SK-N-SH treated with all-trans-retinoic acid at 6 μM for 48 hours (cell line): ENCODE measurements at regions not wholly inside any gene's neighbourhood (a gene's known extent, or its start where the extent isn't known, plus 50 kb on each side); places are given as distances from the start of the nearest gene placed in this dataset.
A peak's percentile ranks its signal among the peaks of the same experiment; 100 is the strongest.

ENCODE experiments used
- ATAC-seq: fragments of 200-7000 bp; cut with Tn5 transposase; 3 replicates; pipeline ENCODE4 v1.9.1; 2020; ENCODE audit warnings: mild to moderate bottlenecking, moderate library complexity
- ARNTL ChIP-seq: fragments of 450-650 bp; formaldehyde crosslinking; IDR thresholded peaks from 2 replicates; pipeline ENCODE4 v1.5.0; 2020; ENCODE audit warnings: low read depth, mild to moderate bottlenecking, moderate library complexity, borderline replicate concordance
- CSDC2 ChIP-seq: fragments of 250-450 bp; sonication (Bioruptor Pico); IDR thresholded peaks from 2 replicates; pipeline ENCODE4 v1.5.0; 2020; ENCODE audit warnings: mild to moderate bottlenecking, moderate library complexity
- ESRRG ChIP-seq: fragments of 250-450 bp; sonication (Bioruptor Pico); IDR thresholded peaks from 2 replicates; pipeline ENCODE4 v1.6.1; 2021; ENCODE audit warnings: mild to moderate bottlenecking
- GLIS3 ChIP-seq: fragments of 250-450 bp; sonication (Bioruptor Pico); IDR thresholded peaks from 2 replicates; pipeline ENCODE4 v1.5.0; 2020; ENCODE audit warnings: mild to moderate bottlenecking, moderate library complexity
- ISL1 ChIP-seq: fragments of 250-450 bp; sonication (Bioruptor Pico); IDR thresholded peaks from 2 replicates; pipeline ENCODE4 v2.1.2; 2022; ENCODE audit warnings: mild to moderate bottlenecking, moderate library complexity
- OSR1 ChIP-seq: fragments of 250-450 bp; sonication (Bioruptor Pico); IDR thresholded peaks from 2 replicates; pipeline ENCODE4 v1.8.0; 2022; ENCODE audit warnings: moderate library complexity, mild to moderate bottlenecking, inconsistent platforms
- PPARA ChIP-seq: fragments of 250-450 bp; sonication (Bioruptor Pico); IDR thresholded peaks from 2 replicates; pipeline ENCODE4 v1.5.0; 2020; ENCODE audit warnings: mild to moderate bottlenecking, borderline replicate concordance
- TCF4 ChIP-seq: fragments of 250-450 bp; sonication (Bioruptor Pico); IDR thresholded peaks from 2 replicates; pipeline ENCODE4 v1.8.0; 2021; ENCODE audit warnings: mild to moderate bottlenecking, moderate library complexity, borderline replicate concordance
- TOX ChIP-seq: fragments of 250-450 bp; sonication (Bioruptor Pico); IDR thresholded peaks from 2 replicates; pipeline ENCODE4 v1.8.0; 2021; ENCODE audit warnings: mild to moderate bottlenecking, moderate library complexity, borderline replicate concordance
- ZC3H10 ChIP-seq: fragments of 250-450 bp; sonication (Bioruptor Pico); IDR thresholded peaks from 2 replicates; pipeline ENCODE4 v1.5.1; 2021; ENCODE audit warnings: mild to moderate bottlenecking, moderate library complexity
- ZFP30 ChIP-seq: fragments of 450-650 bp; formaldehyde crosslinking; IDR thresholded peaks from 2 replicates; pipeline ENCODE4 v1.5.0; 2022; ENCODE audit warnings: mild to moderate bottlenecking, moderate library complexity
- ZNF565 ChIP-seq: fragments of 450-650 bp; formaldehyde crosslinking; conservative IDR thresholded peaks from 2 replicates; pipeline ENCODE4 v1.5.0; 2020; ENCODE audit warnings: low read depth, mild to moderate bottlenecking, moderate library complexity
- ZNF70 ChIP-seq: fragments of 450-650 bp; formaldehyde crosslinking; IDR thresholded peaks from 2 replicates; pipeline ENCODE4 v1.5.0; 2020; ENCODE audit warnings: mild to moderate bottlenecking, moderate library complexity
- TF ChIP-seq, protein P1 (sequence below): fragments of 250-450 bp; sonication (Bioruptor Pico); IDR thresholded peaks from 2 replicates; pipeline ENCODE4 v1.8.0; 2020; ENCODE audit warnings: mild to moderate bottlenecking, moderate library complexity, borderline replicate concordance
- TF ChIP-seq, protein P2 (sequence below): fragments of 250-450 bp; sonication (Bioruptor Pico); IDR thresholded peaks from 2 replicates; pipeline ENCODE4 v1.5.1; 2021; ENCODE audit warnings: mild to moderate bottlenecking, moderate library complexity
- TF ChIP-seq, protein P3 (sequence below): fragments of 250-450 bp; sonication (Bioruptor Pico); IDR thresholded peaks from 2 replicates; pipeline ENCODE4 v1.8.0; 2021; ENCODE audit warnings: low read depth, mild to moderate bottlenecking, moderate library complexity, borderline replicate concordance
- TF ChIP-seq, protein P4 (sequence below): fragments of 250-450 bp; sonication (Bioruptor Pico); IDR thresholded peaks from 2 replicates; pipeline ENCODE4 v1.5.0; 2020; ENCODE audit warnings: mild to moderate bottlenecking, moderate library complexity

DNA sequence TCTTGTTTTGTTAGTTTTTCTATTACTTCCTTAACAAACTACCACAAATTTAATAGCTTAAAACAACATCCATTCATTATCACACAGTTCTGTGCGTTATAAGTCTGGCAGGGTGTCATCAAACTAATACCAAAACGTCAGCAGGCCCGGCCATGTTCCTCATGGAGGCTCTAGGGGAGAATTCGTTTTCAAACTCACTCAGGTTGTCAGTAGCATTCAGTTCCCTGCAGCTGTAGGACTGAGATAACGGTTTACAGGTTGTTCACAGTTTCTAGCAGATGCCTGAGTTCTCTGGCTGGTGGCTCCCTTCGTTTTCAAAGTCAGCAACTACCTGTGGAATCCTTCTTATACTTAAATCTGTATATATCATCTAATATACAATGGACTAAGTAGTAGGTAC, 72.5 kb upstream of the PRSS16 start:
- no peak for ATAC-seq
- TF ChIP-seq, protein P1, sequence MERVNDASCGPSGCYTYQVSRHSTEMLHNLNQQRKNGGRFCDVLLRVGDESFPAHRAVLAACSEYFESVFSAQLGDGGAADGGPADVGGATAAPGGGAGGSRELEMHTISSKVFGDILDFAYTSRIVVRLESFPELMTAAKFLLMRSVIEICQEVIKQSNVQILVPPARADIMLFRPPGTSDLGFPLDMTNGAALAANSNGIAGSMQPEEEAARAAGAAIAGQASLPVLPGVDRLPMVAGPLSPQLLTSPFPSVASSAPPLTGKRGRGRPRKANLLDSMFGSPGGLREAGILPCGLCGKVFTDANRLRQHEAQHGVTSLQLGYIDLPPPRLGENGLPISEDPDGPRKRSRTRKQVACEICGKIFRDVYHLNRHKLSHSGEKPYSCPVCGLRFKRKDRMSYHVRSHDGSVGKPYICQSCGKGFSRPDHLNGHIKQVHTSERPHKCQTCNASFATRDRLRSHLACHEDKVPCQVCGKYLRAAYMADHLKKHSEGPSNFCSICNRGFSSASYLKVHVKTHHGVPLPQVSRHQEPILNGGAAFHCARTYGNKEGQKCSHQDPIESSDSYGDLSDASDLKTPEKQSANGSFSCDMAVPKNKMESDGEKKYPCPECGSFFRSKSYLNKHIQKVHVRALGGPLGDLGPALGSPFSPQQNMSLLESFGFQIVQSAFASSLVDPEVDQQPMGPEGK (CRISPR knock-in tag): no peak
- TF ChIP-seq TCF4 (CRISPR knock-in tag) (no peak), ESRRG (CRISPR knock-in tag) (no peak), ARNTL (CRISPR knock-in tag) (no peak), TOX (CRISPR knock-in tag) (no peak)
- TF ChIP-seq, protein P2, sequence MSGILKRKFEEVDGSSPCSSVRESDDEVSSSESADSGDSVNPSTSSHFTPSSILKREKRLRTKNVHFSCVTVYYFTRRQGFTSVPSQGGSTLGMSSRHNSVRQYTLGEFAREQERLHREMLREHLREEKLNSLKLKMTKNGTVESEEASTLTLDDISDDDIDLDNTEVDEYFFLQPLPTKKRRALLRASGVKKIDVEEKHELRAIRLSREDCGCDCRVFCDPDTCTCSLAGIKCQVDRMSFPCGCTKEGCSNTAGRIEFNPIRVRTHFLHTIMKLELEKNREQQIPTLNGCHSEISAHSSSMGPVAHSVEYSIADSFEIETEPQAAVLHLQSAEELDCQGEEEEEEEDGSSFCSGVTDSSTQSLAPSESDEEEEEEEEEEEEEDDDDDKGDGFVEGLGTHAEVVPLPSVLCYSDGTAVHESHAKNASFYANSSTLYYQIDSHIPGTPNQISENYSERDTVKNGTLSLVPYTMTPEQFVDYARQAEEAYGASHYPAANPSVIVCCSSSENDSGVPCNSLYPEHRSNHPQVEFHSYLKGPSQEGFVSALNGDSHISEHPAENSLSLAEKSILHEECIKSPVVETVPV (CRISPR knock-in tag): no peak

DNA sequence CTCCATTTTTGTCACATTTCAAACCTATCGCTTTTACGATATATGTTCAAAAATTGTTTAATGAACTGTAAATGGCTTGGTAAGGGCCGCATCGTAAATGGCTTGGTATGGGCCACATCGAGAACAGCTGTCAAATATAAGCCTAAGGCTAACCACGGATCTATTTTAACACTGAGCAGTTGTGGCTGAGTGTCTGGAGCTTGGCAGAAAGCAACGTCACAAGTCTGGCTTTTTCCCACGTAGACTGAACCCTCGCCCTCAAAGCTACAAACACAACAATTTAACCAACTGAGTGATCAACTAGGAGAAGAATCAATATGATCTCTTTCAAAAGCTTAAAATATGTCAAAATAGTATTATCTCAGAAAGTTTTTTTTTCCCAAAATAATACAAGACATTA, 71.4 kb upstream of the PRSS16 start:
- peak; percentile 29 for ATAC-seq
- TF ChIP-seq ZNF565 (CRISPR knock-in tag) (0 out of 2 replicates have a peak, but pooled peaks have one; percentile 21), ZNF70 (CRISPR knock-in tag) (no peak), TCF4 (CRISPR knock-in tag) (no peak)
- TF ChIP-seq, protein P1 (CRISPR knock-in tag): no peak
- TF ChIP-seq, all 23 proteins: peak for 1

DNA sequence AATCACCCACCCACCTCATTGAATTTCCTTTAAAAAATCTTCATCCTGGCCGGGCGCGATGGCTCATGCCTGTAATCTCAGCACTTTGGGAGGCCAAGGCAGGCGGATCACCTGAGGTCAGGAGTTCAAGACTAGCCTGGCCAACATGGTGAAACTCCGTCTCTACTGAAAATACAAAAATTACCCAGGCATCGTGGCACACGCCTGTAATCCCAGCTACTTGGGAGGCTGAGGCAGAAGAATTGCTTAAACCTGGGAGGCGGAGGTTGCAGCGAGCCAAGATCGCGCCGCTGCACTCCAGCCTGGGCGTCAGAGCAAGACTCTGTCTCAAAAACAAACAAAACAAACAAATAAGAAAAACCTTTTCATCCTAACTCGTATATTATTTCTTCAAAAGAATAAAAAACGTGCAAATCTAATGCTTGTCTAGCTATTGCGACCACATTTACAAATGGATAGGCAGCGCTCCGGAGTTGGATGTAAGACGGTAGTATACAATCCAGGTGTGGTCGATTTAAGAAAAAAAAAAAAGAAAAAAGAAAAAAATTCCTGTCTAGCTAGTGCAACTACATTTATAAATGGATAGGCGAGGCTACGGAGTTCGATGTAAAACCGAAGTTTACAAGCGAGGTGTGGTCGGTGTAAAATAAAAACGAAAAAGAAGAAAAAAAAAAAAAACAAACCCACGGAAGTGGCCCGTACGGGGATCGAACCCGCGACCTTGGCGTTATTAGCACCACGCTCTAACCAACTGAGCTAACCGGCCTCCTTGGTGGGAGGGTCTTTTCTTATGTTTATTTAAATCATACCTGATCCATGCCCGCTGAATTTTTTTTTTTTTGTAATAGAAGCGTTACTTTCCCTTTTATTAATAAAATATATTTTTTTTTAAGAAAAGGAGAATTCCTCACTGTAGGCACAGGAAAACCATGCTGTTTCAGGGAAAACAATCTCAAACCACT, 70.7 kb upstream of the PRSS16 start:
- peak; percentile 69 for ATAC-seq
- TF ChIP-seq TOX (CRISPR knock-in tag) (no peak), GLIS3 (no peak), ISL1 (CRISPR knock-in tag) (no peak), OSR1 (CRISPR knock-in tag) (no peak), ARNTL (CRISPR knock-in tag) (no peak), ZNF565 (CRISPR knock-in tag) (no peak), PPARA (CRISPR knock-in tag) (no peak), ZC3H10 (CRISPR knock-in tag) (no peak), ZFP30 (CRISPR knock-in tag) (no peak), CSDC2 (CRISPR knock-in tag) (no peak), TCF4 (CRISPR knock-in tag) (no peak)
- TF ChIP-seq, protein P3, sequence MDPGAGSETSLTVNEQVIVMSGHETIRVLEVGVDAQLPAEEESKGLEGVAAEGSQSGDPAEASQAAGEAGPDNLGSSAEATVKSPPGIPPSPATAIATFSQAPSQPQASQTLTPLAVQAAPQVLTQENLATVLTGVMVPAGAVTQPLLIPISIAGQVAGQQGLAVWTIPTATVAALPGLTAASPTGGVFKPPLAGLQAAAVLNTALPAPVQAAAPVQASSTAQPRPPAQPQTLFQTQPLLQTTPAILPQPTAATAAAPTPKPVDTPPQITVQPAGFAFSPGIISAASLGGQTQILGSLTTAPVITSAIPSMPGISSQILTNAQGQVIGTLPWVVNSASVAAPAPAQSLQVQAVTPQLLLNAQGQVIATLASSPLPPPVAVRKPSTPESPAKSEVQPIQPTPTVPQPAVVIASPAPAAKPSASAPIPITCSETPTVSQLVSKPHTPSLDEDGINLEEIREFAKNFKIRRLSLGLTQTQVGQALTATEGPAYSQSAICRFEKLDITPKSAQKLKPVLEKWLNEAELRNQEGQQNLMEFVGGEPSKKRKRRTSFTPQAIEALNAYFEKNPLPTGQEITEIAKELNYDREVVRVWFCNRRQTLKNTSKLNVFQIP (CRISPR knock-in tag): no peak
- TF ChIP-seq, protein P1 (CRISPR knock-in tag): no peak
- TF ChIP-seq, protein P2 (CRISPR knock-in tag): no peak
- TF ChIP-seq, protein P4, sequence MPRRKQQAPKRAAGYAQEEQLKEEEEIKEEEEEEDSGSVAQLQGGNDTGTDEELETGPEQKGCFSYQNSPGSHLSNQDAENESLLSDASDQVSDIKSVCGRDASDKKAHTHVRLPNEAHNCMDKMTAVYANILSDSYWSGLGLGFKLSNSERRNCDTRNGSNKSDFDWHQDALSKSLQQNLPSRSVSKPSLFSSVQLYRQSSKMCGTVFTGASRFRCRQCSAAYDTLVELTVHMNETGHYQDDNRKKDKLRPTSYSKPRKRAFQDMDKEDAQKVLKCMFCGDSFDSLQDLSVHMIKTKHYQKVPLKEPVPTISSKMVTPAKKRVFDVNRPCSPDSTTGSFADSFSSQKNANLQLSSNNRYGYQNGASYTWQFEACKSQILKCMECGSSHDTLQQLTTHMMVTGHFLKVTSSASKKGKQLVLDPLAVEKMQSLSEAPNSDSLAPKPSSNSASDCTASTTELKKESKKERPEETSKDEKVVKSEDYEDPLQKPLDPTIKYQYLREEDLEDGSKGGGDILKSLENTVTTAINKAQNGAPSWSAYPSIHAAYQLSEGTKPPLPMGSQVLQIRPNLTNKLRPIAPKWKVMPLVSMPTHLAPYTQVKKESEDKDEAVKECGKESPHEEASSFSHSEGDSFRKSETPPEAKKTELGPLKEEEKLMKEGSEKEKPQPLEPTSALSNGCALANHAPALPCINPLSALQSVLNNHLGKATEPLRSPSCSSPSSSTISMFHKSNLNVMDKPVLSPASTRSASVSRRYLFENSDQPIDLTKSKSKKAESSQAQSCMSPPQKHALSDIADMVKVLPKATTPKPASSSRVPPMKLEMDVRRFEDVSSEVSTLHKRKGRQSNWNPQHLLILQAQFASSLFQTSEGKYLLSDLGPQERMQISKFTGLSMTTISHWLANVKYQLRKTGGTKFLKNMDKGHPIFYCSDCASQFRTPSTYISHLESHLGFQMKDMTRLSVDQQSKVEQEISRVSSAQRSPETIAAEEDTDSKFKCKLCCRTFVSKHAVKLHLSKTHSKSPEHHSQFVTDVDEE (CRISPR knock-in tag): no peak
